ENCODE measurements at regions not wholly inside any gene's neighbourhood (a gene's known extent, or its start where the extent isn't known, plus 50 kb on each side); places are given as distances from the start of the nearest gene placed in this dataset.
"Not testable (repeated sequence)": the region's sequence is repeated elsewhere in the genome, so short reads cannot be mapped to it uniquely, and the experiment has no call there.

GRCh38 chr13:54599413-54599812, 1570.8 kb downstream of the OLFM4 start:
- DNase-seq = no peak

- DNase-seq = no peak
Observed at GRCh38 chr13:54606944-54607343, 1578.3 kb downstream of the OLFM4 start.

DNA sequence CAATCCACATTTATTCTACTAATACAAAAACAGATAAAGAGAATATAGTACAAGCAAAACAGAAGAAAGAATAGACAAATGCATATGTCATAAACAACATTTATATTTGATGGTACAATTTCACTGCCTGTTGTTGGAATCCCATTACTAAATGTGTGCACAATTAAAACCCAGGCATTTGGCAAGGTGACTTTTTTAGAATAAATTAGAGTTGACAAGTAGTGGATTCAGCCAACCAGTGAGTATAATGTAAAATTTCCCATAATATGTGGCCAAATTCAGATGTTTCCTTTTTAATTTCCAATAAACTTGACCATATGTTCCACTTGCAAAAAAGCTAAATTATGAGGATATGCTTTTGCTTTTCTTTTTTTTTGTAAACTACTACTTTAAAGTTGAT, 1578.8 kb downstream of the OLFM4 start:
- no peak for DNase-seq

- no peak for DNase-seq
Observed at GRCh38 chr13:54611390-54611789, 1582.8 kb downstream of the OLFM4 start.

- DNase-seq = no peak
Observed at GRCh38 chr13:54614726-54615125, 1586.1 kb downstream of the OLFM4 start.

GRCh38 chr13:54626504-54626903, 1597.9 kb downstream of the OLFM4 start:
- not testable (repeated sequence) for DNase-seq

- no peak for DNase-seq
Observed at GRCh38 chr13:54627646-54628372, 1599.2 kb downstream of the OLFM4 start.

- DNase-seq = no peak
Observed at GRCh38 chr13:54628383-54628782, 1599.8 kb downstream of the OLFM4 start.

GRCh38 chr13:54633456-54633855, 1604.8 kb downstream of the OLFM4 start:
- DNase-seq = no peak

DNA sequence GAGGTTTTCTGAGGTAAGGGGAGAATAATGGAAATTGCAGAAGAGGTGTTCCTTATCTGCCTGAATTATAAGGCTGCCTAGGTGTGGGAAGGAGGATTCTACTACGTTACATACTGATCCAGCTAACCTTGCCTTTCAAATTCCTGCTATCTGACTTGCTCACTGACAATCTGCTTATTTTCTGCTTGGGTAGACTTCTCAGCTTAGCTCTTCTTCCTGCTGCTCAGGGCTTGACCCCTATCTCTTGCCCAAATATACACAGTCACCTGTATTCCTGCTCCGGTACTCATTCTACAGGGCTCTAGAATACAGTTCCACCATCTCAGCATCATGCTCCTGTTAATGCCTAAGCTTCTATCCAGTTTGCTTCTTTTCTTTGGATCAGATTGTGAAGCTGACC, 1607.6 kb downstream of the OLFM4 start:
- no peak for DNase-seq

GRCh38 chr13:54637366-54637765, 1608.8 kb downstream of the OLFM4 start:
- no peak for DNase-seq

- no peak for DNase-seq
Observed at GRCh38 chr13:54640719-54641118, 1612.1 kb downstream of the OLFM4 start.

- no peak for DNase-seq
Observed at GRCh38 chr13:54643863-54644262, 1615.2 kb downstream of the OLFM4 start.

- DNase-seq = no peak
Observed at GRCh38 chr13:54647275-54647674, 1618.7 kb downstream of the OLFM4 start.

- DNase-seq = no peak
Observed at GRCh38 chr13:54657588-54657987, 1629.0 kb downstream of the OLFM4 start.

DNA sequence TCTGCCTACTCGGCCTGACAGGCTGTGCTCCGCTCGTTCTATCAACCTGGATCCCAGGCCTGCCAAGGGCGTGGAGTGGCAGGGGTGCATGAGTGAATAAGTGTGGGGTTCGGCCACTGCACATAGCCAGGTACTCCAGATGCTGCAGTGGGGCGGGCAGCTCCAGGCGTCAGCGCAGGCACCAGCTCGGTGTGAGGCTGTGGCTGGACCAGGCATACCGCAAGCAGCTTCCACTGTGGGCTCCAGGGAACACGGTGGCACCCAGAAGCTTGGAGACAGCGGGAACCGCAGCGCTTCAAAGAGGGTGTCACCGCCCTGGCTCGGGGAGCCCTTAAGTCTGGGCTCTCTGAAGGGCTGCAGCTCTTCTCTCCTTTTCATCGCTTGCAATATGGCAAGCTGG, 1630.2 kb downstream of the OLFM4 start:
- DNase-seq = no peak

DNA sequence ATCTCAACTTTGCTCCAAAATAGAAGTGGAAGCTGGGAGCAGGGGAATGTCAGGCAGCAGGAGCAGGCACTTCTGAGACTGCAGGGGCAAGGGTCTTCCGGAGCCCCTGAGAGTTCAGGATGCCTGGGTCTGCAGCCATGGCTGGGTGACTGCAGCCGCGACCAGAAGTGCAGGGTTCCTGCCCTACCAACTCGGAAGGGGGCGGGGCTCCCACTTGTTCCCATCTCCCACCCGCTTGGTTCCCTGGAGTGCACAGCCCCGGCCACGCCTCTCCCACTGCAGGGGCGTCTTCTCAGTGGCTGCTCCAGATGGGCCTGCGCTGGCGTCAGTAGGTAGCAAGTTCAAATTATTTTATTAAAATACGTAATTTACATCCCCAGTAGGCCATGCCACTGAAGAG, 1631.7 kb downstream of the OLFM4 start:
- DNase-seq = no peak

DNA sequence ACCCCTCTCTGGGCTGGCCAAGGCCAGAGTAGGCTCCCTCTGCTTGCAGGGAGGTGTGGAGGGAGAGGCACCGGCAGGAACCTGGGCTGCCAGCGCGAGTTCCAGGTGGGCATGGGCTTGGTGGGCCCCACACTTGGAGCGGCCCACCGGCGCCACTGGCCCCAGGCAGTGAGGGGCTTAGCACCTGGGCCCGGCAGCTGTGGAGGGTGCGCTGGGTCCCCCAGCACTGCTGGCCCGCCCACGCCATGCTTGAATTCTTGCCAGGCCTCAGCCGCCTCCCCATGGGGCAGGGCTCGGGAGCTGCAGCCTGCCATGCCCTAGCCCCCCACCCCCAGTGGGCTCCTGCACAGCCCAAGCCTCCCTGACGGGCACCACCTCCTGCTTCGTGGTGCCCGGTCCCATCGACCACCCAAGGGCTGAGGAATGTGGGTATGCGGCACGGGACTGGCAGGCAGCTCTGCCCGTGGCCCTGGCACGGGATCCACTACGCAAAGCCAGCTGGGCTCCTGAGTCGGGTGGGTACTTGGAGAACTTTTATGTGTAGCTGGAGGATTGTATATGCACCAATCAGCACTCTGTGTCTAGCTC, 1648.0 kb downstream of the OLFM4 start:
- DNase-seq = no peak

- no peak for DNase-seq
Observed at GRCh38 chr13:54682184-54682583, 1653.6 kb downstream of the OLFM4 start.

- no peak for DNase-seq
Observed at GRCh38 chr13:54687173-54687572, 1658.6 kb downstream of the OLFM4 start.

GRCh38 chr13:54699831-54700230, 1671.2 kb downstream of the OLFM4 start:
- no peak for DNase-seq

- DNase-seq = no peak
Observed at GRCh38 chr13:54705738-54706137, 1677.1 kb downstream of the OLFM4 start.

- DNase-seq = no peak
Observed at GRCh38 chr13:54706336-54706735, 1677.7 kb downstream of the OLFM4 start.

DNA sequence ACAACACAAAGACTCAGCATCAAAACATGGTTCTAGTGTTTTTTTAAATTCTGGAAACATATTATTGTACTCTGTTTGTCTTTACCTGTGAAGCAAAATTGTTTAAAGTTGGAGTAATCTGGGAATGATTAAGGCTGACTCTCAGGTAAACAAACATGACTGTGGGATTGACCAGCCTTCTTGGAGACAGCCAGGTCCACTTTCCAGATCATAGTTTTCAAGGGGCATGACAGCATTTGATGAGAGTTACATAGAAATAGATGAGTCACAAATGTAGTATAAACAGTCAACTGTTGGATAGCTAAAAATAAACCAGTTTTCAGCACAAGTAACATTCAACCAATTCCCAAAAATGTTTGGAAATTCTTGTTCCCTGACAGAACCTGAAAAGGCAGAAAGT, 1680.9 kb downstream of the OLFM4 start:
- DNase-seq = no peak

GRCh38 chr13:54733639-54734038, 1705.0 kb downstream of the OLFM4 start:
- no peak for DNase-seq

Measured in T1000 (cell line).